Tibial nerve (tissue), 4 donors: ENCODE measurements at regions not wholly inside any gene's neighbourhood (a gene's known extent, or its start where the extent isn't known, plus 50 kb on each side); places are given as distances from the start of the nearest gene placed in this dataset.

Experiments used
- EP300 ChIP-seq, 2 donors: sonication (generic); formaldehyde crosslinking; IDR thresholded peaks; one replicate each; pipeline ENCODE4 v1.6.1; 2017; ENCODE audit warnings: antibody characterized with exemption in 2 of 2, mild to moderate bottlenecking in 1 of 2
- POLR2A ChIP-seq, 2 donors: fragments of 450-650 bp; IDR thresholded peaks; one replicate each; pipeline ENCODE4 v1.6.1; 2017; ENCODE audit warnings: antibody characterized with exemption in 2 of 2, mild to moderate bottlenecking in 2 of 2, moderate library complexity in 2 of 2
- TF ChIP-seq, protein P1 (sequence below), 5 experiments: fragments of 200-600 bp in 3 of 5; fragments of 450-650 bp in 2 of 5; sonication (generic) in 3 of 5; IDR thresholded peaks; one replicate each; pipeline ENCODE4 v1.5.1; 2016 to 2019; ENCODE audit warnings: antibody characterized with exemption in 5 of 5, mild to moderate bottlenecking in 3 of 5, moderate library complexity in 2 of 5

- TF ChIP-seq, protein P1, sequence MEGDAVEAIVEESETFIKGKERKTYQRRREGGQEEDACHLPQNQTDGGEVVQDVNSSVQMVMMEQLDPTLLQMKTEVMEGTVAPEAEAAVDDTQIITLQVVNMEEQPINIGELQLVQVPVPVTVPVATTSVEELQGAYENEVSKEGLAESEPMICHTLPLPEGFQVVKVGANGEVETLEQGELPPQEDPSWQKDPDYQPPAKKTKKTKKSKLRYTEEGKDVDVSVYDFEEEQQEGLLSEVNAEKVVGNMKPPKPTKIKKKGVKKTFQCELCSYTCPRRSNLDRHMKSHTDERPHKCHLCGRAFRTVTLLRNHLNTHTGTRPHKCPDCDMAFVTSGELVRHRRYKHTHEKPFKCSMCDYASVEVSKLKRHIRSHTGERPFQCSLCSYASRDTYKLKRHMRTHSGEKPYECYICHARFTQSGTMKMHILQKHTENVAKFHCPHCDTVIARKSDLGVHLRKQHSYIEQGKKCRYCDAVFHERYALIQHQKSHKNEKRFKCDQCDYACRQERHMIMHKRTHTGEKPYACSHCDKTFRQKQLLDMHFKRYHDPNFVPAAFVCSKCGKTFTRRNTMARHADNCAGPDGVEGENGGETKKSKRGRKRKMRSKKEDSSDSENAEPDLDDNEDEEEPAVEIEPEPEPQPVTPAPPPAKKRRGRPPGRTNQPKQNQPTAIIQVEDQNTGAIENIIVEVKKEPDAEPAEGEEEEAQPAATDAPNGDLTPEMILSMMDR (IDR thresholded peaks at IDR 0.05) = no peak
- TF ChIP-seq EP300 (IDR thresholded peaks at IDR 0.05) = no peak
- TF ChIP-seq POLR2A (IDR thresholded peaks at IDR 0.05) = no peak
Measured at GRCh38 chr12:47410383-47410782, 295.4 kb downstream of the RPAP3 start.
